SK-N-SH treated with all-trans-retinoic acid at 6 μM for 48 hours (cell line): ENCODE measurements at regions not wholly inside any gene's neighbourhood (a gene's known extent, or its start where the extent isn't known, plus 50 kb on each side); places are given as distances from the start of the nearest gene placed in this dataset.

Source experiments
- ARNTL ChIP-seq: fragments of 450-650 bp; formaldehyde crosslinking; IDR thresholded peaks from 2 replicates; pipeline ENCODE4 v1.5.0; 2020; ENCODE audit warnings: low read depth, mild to moderate bottlenecking, moderate library complexity, borderline replicate concordance
- POU6F1 ChIP-seq: fragments of 250-450 bp; sonication (Bioruptor Pico); IDR thresholded peaks from 2 replicates; pipeline ENCODE4 v1.8.0; 2021; ENCODE audit warnings: low read depth, mild to moderate bottlenecking, moderate library complexity, borderline replicate concordance

DNA sequence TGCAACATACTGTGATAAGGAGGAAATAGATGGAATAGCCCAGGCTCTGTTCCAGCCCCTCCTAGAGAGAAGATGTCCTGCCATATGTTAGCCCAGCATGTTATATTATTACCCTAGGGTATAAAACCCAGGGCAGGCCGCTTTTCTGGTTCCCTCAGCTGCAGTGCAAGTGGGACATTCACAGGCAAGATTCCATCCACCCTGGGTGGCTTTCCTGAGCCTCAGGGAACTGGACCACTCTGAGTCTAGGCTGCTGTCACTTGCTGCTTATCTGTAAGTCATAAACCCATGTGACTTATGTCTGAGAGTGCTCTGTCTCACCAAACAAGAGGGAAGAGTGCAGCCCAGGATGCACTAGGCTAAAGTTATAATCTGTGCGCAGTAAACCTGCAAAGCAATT, 413.2 kb downstream of the MZT1 start:
- no peak for TF ChIP-seq POU6F1 (CRISPR knock-in tag)
- TF ChIP-seq ARNTL (CRISPR knock-in tag), result no peak
